ENCODE measurements at regions not wholly inside any gene's neighbourhood (a gene's known extent, or its start where the extent isn't known, plus 50 kb on each side); places are given as distances from the start of the nearest gene placed in this dataset.
"Not testable (repeated sequence)": the region's sequence is repeated elsewhere in the genome, so short reads cannot be mapped to it uniquely, and the experiment has no call there.

DNA sequence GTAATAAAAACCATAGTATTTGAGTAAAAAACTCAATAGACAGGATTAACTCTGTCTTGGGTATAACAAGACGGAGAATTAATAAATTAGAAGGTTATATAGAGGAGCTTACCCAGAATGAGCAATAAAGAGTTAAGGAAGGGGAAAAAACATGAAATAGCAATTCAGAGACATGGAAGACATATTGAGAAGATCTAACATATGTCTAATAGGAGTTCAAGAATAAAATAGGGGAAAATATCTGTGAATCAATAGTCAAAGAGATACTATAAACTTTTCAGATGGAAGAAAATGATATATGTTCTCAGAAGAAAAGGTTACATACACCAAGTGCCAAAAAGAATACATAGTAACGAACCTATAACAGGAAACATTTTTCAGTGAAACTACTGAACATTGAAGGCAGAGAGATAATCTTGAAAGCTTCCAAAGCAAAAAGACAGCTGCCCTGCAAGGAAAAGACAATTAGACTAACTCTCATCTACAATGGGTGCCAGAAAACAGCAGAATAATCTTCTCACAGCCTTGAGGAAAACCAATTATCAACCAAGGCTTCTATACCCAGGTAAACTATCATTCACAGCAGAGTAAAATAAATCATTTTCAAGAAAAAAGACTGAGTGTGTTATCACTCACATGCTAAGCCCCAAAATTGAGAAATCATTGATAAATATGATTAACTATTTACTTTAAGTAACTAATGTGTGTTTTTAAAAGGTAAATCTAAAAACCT lies 106.0 kb downstream of the ENC1 start:
- peaks cover 13% of the 10 kb centered on the region for H3K9me3 ChIP-seq (ENCODE audit: control insufficient read depth, insufficient read depth, low read length)
- H3K27ac ChIP-seq (ENCODE audit: low read depth, low read length) = no peak overlapping the region
- H3K36me3 ChIP-seq (ENCODE audit: control insufficient read depth, insufficient read depth, low read length) = no peaks in the 10 kb centered on the region
- H3K27me3 ChIP-seq (ENCODE audit: control insufficient read depth, insufficient read depth, low read length) = no peaks in the 10 kb centered on the region
- peaks cover 20% of the 10 kb centered on the region for H3K4me1 ChIP-seq (ENCODE audit: control insufficient read depth, insufficient read depth, low read length)
- no peak overlapping the region for H3K4me3 ChIP-seq (ENCODE audit: low read depth, low read length)
- no peak overlapping the region for H3K9ac ChIP-seq (ENCODE audit: low read depth, low read length)

DNA sequence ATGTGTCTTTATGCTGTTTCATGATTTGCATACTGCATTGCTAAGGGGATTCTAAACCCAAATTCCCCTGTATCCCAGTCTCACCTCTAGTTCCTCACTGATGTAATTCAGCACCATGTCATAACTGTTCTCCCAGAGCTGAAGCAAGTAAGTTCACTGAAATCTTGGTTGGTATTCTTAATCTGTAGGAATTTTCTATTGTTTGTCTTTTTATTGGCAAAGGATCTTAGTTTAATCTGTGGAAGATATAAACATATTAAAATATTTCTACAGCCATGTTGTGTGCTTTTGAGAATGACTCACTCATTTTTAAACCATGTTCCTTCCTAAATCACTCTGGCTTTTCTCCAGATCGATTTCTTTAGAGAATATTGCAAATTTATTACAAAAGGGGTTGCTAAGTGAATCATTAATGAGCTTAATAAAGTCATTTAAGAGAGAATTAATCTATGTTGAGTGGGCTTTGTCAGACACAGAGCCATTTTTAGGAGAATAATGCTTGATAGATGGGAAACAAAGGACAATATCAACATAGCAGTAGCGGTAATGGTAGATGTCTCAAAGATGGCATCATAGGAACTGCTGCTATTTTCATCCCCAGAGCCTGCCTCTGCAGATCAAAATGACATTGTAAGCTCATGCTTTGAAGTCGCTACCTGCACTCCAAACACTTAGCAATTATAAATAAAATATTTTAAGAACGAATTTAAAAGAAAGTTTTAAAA lies 110.0 kb downstream of the ENC1 start:
- peaks cover 5% of the 10 kb centered on the region; the same call in 1 of the 2 replicates for H3K4me1 ChIP-seq (ENCODE audit: control insufficient read depth, insufficient read depth, low read length)
- H3K36me3 ChIP-seq (ENCODE audit: control insufficient read depth, insufficient read depth, low read length) = no peaks in the 10 kb centered on the region
- H3K27me3 ChIP-seq (ENCODE audit: control insufficient read depth, insufficient read depth, low read length) = no peaks in the 10 kb centered on the region
- no peak overlapping the region for H3K4me3 ChIP-seq (ENCODE audit: low read depth, low read length)
- no peak overlapping the region for H3K9ac ChIP-seq (ENCODE audit: low read depth, low read length)
- H3K27ac ChIP-seq (ENCODE audit: low read depth, low read length) = no peak overlapping the region
- peaks cover 14% of the 10 kb centered on the region for H3K9me3 ChIP-seq (ENCODE audit: control insufficient read depth, insufficient read depth, low read length)

GRCh38 chr5:74529101-74529500 lies 111.4 kb downstream of the ENC1 start:
- no peak overlapping the region for H3K9ac ChIP-seq (ENCODE audit: low read depth, low read length)
- no peak overlapping the region for H3K4me3 ChIP-seq (ENCODE audit: low read depth, low read length)
- H3K27ac ChIP-seq (ENCODE audit: low read depth, low read length) = no peak overlapping the region
- peaks cover 15% of the 10 kb centered on the region; the same call in 1 of the 2 replicates for H3K9me3 ChIP-seq (ENCODE audit: control insufficient read depth, insufficient read depth, low read length)
- H3K36me3 ChIP-seq (ENCODE audit: control insufficient read depth, insufficient read depth, low read length) = no peaks in the 10 kb centered on the region
- H3K27me3 ChIP-seq (ENCODE audit: control insufficient read depth, insufficient read depth, low read length) = no peaks in the 10 kb centered on the region
- H3K4me1 ChIP-seq (ENCODE audit: control insufficient read depth, insufficient read depth, low read length) = no peaks in the 10 kb centered on the region

- no peaks in the 10 kb centered on the region for H3K36me3 ChIP-seq (ENCODE audit: control insufficient read depth, insufficient read depth, low read length)
- H3K4me1 ChIP-seq (ENCODE audit: control insufficient read depth, insufficient read depth, low read length) = no peaks in the 10 kb centered on the region
- no peak overlapping the region for H3K9ac ChIP-seq (ENCODE audit: low read depth, low read length)
- peaks cover 20% of the 10 kb centered on the region for H3K9me3 ChIP-seq (ENCODE audit: control insufficient read depth, insufficient read depth, low read length)
- H3K4me3 ChIP-seq (ENCODE audit: low read depth, low read length) = no peak overlapping the region
- no peak overlapping the region for H3K27ac ChIP-seq (ENCODE audit: low read depth, low read length)
- no peaks in the 10 kb centered on the region for H3K27me3 ChIP-seq (ENCODE audit: control insufficient read depth, insufficient read depth, low read length)
Observed at GRCh38 chr5:74526111-74526510, 114.4 kb downstream of the ENC1 start.

DNA sequence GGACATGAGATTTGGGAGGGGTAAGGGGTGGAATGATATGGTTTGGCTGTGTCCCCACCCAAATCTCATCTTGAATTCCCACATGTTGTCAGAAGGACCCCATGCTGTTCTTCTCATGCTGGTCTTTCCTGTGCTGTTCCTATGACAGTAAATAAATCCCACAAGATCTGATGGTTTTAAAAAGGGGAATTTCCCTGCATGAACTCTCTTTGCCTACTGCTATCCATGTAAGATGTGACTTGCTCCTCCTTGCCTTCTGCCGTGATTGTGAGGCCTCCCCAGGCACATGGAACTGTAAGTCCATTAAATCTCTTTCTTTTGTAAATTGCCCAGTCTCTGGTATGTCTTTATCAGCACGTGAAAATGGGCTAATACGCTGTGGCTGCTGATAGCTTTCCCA lies 115.8 kb downstream of the ENC1 start:
- not testable (repeated sequence) for H3K4me3 ChIP-seq (ENCODE audit: low read depth, low read length); H3K9ac ChIP-seq (ENCODE audit: low read depth, low read length); H3K4me1 ChIP-seq (ENCODE audit: control insufficient read depth, insufficient read depth, low read length); H3K36me3 ChIP-seq (ENCODE audit: control insufficient read depth, insufficient read depth, low read length); H3K27me3 ChIP-seq (ENCODE audit: control insufficient read depth, insufficient read depth, low read length); H3K27ac ChIP-seq (ENCODE audit: low read depth, low read length)
- H3K9me3 ChIP-seq (ENCODE audit: control insufficient read depth, insufficient read depth, low read length) = peaks cover 20% of the 10 kb centered on the region

DNA sequence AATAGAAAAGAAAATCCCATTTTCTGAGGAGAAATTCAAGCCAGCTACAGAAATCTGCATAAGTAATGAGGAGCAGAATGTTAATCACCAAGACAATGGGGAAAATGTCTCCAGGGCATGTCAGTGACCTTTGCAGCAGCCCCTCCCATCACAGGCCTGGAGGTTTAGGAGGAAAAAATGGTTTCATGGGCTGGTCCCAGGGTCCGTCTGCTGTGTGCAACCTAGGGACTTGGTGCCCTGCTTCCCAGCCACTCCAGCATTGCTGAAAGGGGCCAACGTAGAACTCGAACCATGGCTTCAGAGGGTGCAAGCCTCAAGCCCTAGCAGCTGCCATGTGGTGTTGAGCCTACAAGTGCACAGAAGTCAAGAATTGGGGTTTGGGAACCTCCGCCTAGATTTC lies 116.8 kb downstream of the ENC1 start:
- peaks cover 20% of the 10 kb centered on the region for H3K9me3 ChIP-seq (ENCODE audit: control insufficient read depth, insufficient read depth, low read length)
- H3K4me1 ChIP-seq (ENCODE audit: control insufficient read depth, insufficient read depth, low read length); H3K27ac ChIP-seq (ENCODE audit: low read depth, low read length); H3K27me3 ChIP-seq (ENCODE audit: control insufficient read depth, insufficient read depth, low read length); H3K36me3 ChIP-seq (ENCODE audit: control insufficient read depth, insufficient read depth, low read length); H3K9ac ChIP-seq (ENCODE audit: low read depth, low read length); H3K4me3 ChIP-seq (ENCODE audit: low read depth, low read length): not testable (repeated sequence)

DNA sequence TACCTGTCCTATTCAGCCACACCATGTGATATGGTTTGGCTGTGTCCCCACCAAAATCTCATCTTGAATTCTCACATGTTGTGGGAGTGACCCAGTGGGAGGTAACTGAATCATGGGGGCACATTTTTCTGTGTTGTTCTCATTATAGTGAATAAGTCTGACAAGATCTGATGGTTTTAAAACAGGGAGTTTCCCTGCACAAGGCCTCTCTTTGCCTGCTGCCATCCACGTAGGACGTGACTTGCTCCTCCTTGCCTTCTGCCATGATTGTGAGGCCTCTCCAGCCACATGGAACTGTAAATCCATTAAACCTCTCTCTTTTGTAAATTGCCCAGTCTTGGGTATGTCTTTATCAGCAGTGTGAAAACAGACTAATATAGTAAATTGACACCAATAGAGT lies 117.7 kb downstream of the ENC1 start:
- H3K9ac ChIP-seq (ENCODE audit: low read depth, low read length); H3K4me1 ChIP-seq (ENCODE audit: control insufficient read depth, insufficient read depth, low read length); H3K4me3 ChIP-seq (ENCODE audit: low read depth, low read length); H3K27me3 ChIP-seq (ENCODE audit: control insufficient read depth, insufficient read depth, low read length); H3K36me3 ChIP-seq (ENCODE audit: control insufficient read depth, insufficient read depth, low read length); H3K27ac ChIP-seq (ENCODE audit: low read depth, low read length): not testable (repeated sequence)
- H3K9me3 ChIP-seq (ENCODE audit: control insufficient read depth, insufficient read depth, low read length) = peaks cover 20% of the 10 kb centered on the region

- no peaks in the 10 kb centered on the region for H3K36me3 ChIP-seq (ENCODE audit: control insufficient read depth, insufficient read depth, low read length)
- no peaks in the 10 kb centered on the region for H3K27me3 ChIP-seq (ENCODE audit: control insufficient read depth, insufficient read depth, low read length)
- no peak overlapping the region for H3K9ac ChIP-seq (ENCODE audit: low read depth, low read length)
- H3K27ac ChIP-seq (ENCODE audit: low read depth, low read length) = no peak overlapping the region
- H3K4me1 ChIP-seq (ENCODE audit: control insufficient read depth, insufficient read depth, low read length) = peaks cover 3% of the 10 kb centered on the region
- peaks cover 20% of the 10 kb centered on the region for H3K9me3 ChIP-seq (ENCODE audit: control insufficient read depth, insufficient read depth, low read length)
- H3K4me3 ChIP-seq (ENCODE audit: low read depth, low read length) = no peak overlapping the region
Observed at GRCh38 chr5:74521401-74521800, 119.1 kb downstream of the ENC1 start.

DNA sequence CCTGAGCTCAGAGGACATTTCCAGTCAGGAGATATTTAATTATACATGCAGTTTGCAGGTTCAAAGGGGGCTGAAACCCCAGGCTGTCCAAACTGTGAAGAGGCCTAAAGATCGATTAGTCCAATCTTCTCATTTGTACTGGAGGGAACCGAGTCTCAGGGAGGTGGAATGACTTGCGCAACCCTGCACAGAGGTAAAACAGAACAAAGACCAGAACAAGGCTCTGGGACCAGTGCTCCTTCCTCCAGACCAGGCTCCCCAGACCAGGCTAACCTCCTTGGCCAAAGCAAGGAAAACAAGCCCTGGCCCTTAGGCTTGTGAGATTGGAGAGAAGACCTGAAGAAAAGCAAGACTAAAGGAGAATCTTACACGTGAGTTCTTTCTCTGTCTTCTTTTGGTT lies 120.8 kb downstream of the ENC1 start:
- H3K9ac ChIP-seq (ENCODE audit: low read depth, low read length) = no peak overlapping the region
- H3K36me3 ChIP-seq (ENCODE audit: control insufficient read depth, insufficient read depth, low read length) = no peaks in the 10 kb centered on the region
- no peak overlapping the region for H3K27ac ChIP-seq (ENCODE audit: low read depth, low read length)
- no peaks in the 10 kb centered on the region for H3K27me3 ChIP-seq (ENCODE audit: control insufficient read depth, insufficient read depth, low read length)
- no peak overlapping the region for H3K4me3 ChIP-seq (ENCODE audit: low read depth, low read length)
- peaks cover 13% of the 10 kb centered on the region for H3K4me1 ChIP-seq (ENCODE audit: control insufficient read depth, insufficient read depth, low read length)
- H3K9me3 ChIP-seq (ENCODE audit: control insufficient read depth, insufficient read depth, low read length) = peaks cover 11% of the 10 kb centered on the region

- Histone ChIP-seq H3K4me1 (ENCODE audit: control insufficient read depth, insufficient read depth, low read length) (peaks cover 13% of the 10 kb centered on the region), H3K27me3 (ENCODE audit: control insufficient read depth, insufficient read depth, low read length) (no peaks in the 10 kb centered on the region), H3K27ac (ENCODE audit: low read depth, low read length) (no peak overlapping the region), H3K9me3 (ENCODE audit: control insufficient read depth, insufficient read depth, low read length) (peaks cover 6% of the 10 kb centered on the region), H3K36me3 (ENCODE audit: control insufficient read depth, insufficient read depth, low read length) (no peaks in the 10 kb centered on the region), H3K4me3 (ENCODE audit: low read depth, low read length) (no peak overlapping the region), H3K9ac (ENCODE audit: low read depth, low read length) (no peak overlapping the region)
Observed at GRCh38 chr5:74519161-74519571, 121.4 kb downstream of the ENC1 start.

GRCh38 chr5:74517700-74518099 lies 122.8 kb downstream of the ENC1 start:
- Histone ChIP-seq H3K9ac (ENCODE audit: low read depth, low read length) (no peak overlapping the region), H3K27ac (ENCODE audit: low read depth, low read length) (no peak overlapping the region), H3K4me3 (ENCODE audit: low read depth, low read length) (no peak overlapping the region), H3K27me3 (ENCODE audit: control insufficient read depth, insufficient read depth, low read length) (no peaks in the 10 kb centered on the region), H3K4me1 (ENCODE audit: control insufficient read depth, insufficient read depth, low read length) (peaks cover 13% of the 10 kb centered on the region), H3K9me3 (ENCODE audit: control insufficient read depth, insufficient read depth, low read length) (no peaks in the 10 kb centered on the region), H3K36me3 (ENCODE audit: control insufficient read depth, insufficient read depth, low read length) (no peaks in the 10 kb centered on the region)
